HG03196 (cell line): ENCODE measurements at regions not wholly inside any gene's neighbourhood (a gene's known extent, or its start where the extent isn't known, plus 50 kb on each side); places are given as distances from the start of the nearest gene placed in this dataset.
"Not testable (repeated sequence)": the region's sequence is repeated elsewhere in the genome, so short reads cannot be mapped to it uniquely, and the experiment has no call there.

Experiments used
- ATAC-seq: cut with Tn5 transposase; IDR thresholded peaks from one replicate; pipeline ENCODE4 v1.9.1; 2021; ENCODE audit not compliant: unreplicated experiment

DNA sequence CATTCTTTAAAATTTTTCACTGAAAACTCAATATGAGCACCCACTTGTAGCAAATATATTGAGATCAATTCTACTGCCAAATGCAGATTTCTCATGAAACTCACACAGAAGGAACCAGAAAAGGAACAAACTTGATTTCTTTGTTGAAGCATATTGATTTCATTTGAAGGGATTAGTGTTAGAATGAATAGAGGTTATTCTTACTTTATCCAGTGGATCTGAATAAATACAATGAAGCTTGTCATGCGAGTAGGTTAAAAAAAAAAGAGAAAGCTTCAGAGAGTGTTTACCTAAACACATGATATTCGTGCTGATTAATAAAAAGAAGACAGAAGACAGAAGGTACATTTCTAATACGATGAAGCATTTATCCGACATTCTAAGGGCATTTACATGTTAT lies 226.7 kb upstream of the ZSWIM2 start:
- no peak for ATAC-seq

DNA sequence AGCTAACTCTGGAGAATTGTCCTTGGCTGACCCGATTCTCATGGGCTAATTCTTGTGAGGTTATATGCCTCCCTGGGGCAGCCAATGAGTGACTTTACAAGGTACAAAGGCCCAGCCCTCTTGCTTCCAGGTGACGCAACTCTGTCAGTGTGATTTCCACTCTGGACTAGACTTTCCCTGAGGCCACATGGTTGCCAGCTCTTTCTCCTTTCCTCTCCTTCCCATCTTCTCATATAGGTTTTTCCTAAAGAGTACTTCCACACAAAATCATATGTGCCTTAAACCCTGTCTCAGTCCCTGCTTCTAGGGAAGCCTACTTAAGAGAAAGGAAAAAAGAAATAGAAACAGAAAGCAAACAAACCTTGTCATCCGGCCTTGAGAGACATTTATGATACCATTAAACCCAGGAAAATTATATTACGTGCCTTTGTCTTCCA lies 226.2 kb upstream of the ZSWIM2 start:
- no peak for ATAC-seq

GRCh38 chr2:187058198-187058597 lies 209.2 kb upstream of the ZSWIM2 start:
- no peak for ATAC-seq

DNA sequence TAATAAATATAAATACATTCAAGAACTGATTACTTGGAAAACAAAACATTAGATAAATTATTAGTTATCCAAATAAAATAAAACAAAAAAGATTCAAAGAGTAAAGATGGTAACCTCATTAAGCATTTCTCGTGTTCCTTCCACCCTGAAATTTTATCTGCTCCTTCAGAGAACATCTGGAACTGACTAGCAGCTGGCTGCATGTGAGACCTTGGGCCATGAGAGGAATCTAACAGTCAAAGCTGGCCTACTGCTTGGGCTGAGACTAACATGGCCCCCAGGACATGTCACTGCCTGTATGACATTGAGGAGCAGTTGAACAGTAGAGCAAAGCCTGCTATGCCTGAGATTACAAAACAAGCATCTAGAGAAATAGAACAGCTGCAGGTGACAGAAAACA lies 208.5 kb upstream of the ZSWIM2 start:
- no peak for ATAC-seq

DNA sequence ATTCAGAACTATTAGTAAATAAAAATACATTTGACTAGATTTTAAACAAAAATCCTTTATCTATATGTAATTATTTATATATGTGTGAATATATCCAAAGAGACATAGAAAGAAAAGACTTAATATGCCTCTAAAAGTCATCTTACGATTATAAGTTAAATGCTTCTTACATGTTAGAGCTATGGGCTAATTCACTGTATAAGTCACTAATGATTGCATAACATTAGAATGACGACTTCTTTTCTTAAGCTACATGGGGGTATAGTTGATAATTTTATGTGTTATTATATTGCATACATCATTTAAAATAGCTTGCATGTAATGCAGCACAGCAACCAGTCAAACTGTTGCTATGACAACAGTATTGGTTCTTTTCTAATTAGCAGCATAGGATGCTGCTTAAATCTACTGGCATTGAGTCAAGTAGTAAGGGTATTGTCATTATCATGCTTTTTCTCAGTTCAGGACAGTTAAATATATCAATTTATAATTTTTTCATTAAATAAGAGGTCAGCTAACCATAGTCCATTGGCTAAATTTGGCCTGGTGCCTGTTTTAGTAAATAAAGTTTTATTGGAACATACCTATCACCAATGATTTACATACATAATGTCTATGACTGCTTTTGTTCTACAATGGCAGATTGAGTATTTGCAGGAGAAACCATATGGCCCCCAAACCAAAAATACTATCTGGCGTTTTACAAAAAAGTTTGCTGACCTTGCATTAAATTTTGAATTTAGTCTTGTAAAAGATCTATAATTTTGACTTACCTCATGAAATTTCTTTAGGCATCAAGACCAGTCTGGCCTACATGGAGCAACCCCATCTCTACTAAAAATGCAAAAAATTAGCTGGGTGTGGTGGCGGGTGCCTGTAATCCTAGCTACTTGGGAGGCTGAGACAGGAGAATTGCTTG lies 207.7 kb upstream of the ZSWIM2 start:
- no peak for ATAC-seq

DNA sequence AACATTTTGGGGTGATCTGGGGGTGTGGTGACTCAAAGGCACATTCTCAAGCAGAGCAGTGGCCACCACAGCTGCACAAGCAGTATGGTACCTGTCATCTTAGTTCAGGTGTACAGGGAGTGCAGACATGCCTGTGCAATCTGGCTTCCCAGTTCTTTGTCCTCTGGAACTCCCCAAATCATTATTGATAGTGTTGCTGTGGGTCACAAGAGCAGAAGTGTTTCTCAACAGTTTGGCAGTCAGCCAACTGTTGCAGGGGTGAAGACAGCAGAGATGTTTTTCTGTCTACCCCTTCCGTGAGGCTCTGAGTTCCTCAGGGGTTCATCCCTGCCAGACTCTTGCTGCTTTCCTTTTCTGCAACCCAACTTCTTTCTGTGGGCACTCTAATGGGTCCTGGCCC lies 206.5 kb upstream of the ZSWIM2 start:
- ATAC-seq, result no peak

DNA sequence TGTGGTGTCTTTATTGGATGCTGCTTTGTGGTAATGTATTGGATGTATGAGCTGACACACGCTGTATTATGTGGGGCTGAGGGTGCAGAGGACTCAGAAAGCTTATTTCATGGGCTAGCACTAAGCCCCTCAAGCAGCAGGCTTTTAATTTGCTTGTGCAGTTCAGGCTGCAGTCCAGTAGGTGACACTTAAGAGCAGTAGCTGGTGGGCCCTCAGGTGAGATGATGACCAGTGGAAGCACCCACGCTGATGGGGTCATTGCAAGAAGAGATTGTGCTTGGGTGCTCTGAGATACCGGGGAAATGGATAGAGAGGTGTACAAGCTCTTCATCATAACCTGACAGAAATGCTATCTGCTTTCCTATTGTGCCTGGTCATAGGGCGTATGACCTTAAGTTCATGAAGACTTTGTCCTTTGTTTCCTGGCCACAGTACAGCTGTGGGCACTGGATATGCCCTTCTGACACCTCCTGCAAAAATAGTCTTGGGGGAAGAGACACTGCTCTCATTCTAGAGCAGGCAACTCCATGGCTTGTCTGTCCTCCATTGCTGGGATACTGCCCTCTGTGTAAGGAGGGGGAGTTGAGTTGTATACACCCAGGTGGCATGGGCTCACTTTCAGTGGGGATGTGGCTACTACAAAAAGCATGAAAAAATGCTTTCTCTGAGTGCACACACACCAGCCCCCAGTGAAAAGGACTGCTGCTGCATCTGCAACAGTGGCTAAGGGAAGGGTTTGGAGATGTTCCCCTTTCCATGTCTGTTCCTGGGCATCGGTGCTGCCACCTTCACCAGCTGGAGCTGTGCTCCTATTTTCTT lies 205.7 kb upstream of the ZSWIM2 start:
- no peak for ATAC-seq

DNA sequence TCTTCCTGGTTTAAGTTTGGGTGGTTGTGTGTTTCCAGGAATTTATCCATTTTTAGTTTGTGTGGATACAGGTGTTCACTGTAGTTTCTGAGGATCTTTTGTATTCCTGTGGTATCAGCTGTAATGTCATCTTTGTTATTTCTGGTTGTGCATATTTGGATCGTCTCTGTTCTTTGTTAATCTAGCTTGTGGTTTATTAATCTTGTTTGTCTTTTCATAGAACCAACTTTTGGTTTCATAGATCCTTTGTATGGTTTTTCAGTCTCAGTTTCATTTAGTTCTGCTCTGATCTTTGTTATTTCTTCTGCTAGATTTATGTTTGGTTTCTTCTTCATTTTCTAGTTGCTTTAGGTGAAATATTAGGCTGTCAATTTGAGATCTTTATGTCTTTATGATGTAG lies 202.4 kb upstream of the ZSWIM2 start:
- ATAC-seq, result peak; percentile 88

- ATAC-seq, result no peak
These were observed 201.5 kb upstream of the ZSWIM2 start for GRCh38 chr2:187050409-187050998.

- ATAC-seq, result no peak
These were observed 188.3 kb upstream of the ZSWIM2 start for GRCh38 chr2:187037310-187037709.

DNA sequence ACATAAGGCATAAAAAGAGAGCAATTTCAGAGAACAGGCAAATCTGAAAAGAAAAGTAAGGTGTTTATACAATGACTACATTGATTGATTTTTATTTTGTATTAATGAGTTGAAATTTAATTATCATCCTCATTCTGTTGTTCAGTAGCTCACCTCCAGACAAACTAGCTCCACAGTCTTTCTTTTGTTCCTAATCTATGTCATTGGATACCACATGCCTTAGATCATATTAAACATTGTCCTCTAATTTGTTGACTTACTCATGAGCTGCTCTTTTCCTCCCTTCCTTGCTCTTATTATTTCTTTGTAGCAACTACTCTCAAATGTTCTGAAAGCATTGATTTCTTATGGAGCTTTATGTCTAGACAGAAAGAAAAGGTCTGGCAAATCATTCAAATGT lies 185.5 kb upstream of the ZSWIM2 start:
- no peak for ATAC-seq

DNA sequence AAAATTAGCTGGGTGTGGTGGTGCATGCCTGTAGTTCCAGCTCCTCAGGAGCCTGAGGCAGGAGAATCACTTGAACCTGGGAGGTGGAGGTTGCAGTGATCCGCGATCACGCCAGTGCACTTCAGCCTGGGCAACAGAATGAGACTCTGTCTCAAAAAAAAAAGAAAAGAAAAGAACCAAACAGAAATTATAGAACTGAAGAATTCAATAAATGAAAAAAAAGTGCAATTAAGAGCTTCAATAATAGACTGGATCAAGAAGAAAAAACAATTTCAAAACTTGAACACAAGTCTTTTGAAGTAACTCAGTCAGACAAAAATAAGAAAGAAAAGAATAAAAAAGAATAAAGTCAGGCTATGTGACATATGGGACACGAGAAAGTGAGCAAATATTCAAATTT lies 175.8 kb upstream of the ZSWIM2 start:
- ATAC-seq, result no peak

DNA sequence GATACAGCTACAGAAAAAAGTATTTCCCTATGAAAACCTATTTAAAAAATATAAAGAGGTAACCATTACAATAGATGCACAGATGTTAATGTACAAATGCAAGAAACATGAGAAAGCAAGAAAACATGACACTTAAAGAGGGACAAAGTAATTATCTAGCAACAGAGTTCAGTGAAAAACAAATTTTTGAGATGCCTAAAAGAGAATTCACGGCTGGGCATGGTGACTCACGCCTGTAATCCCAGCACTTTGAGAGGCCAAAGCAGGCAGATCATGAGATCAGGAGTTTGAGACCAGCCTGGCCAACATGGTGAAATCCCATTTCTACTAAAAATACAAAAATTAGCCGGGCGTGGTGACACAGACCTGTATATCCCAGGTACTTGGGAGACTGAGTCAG lies 175.0 kb upstream of the ZSWIM2 start:
- not testable (repeated sequence) for ATAC-seq

DNA sequence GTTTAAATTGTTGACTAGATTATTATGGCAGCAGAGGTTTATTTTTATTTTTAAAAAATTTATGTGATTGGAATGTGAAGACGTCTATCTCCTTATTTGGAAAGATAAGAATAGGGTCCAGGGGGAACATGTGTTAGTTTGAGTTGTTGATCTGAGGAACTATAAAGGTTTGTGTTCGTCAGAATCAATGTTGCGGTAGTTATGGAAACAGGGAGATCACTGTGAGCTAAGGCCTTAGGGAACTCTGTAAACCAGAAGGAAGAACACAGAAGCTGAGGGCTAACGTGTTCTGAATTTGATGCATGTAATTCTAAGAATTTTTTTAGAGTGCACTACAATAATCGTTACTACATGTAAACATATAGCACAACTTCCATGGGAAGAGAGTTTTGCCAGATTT lies 168.5 kb upstream of the ZSWIM2 start:
- ATAC-seq, result no peak

DNA sequence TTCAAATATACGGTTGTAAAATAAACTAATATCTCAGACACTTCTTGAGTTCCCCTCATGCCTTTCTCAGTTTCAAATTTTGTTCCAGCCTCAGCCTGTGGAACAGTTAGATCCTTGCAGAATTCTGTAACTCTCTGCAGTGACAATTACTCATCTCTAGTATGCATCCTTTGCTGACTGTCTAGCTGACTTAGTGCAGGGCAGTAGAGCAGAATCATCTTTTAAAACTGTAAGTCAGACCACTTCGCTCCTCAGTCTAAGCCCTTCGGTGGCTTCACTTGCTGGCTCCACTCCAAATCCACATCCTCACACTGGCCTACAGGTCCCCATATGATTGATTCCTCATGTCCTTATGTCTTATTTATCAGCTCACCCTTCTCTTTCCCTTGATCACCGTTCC lies 164.1 kb upstream of the ZSWIM2 start:
- no peak for ATAC-seq

DNA sequence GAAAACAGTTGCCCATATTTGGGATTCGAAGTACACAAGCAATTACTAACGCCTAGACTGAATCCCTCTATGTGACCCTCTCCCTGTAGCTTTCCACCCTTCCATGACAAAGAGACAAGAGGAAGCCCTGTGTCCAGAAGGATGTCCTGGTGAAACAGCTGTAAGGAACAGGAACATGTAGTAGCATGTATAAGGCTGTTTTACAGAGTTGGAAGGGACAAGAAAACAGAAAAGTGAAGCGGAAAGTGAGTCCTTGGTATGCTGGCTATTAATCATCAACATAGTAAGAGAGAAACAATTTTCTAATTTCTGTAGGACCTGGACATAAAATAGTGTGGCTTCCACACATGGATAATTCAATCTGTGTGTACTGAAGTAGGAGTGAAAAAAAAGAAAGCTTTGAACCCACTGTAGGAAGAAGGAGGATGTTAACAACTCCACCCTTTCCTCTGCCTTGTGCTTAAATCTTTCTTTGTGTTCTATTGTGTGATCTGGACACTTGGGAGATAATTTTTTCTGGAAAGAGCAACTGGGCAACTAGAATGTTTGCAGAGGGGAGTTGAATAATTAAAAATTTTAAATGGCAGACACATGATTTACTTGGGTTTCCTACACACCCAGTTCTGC lies 162.3 kb upstream of the ZSWIM2 start:
- no peak for ATAC-seq

DNA sequence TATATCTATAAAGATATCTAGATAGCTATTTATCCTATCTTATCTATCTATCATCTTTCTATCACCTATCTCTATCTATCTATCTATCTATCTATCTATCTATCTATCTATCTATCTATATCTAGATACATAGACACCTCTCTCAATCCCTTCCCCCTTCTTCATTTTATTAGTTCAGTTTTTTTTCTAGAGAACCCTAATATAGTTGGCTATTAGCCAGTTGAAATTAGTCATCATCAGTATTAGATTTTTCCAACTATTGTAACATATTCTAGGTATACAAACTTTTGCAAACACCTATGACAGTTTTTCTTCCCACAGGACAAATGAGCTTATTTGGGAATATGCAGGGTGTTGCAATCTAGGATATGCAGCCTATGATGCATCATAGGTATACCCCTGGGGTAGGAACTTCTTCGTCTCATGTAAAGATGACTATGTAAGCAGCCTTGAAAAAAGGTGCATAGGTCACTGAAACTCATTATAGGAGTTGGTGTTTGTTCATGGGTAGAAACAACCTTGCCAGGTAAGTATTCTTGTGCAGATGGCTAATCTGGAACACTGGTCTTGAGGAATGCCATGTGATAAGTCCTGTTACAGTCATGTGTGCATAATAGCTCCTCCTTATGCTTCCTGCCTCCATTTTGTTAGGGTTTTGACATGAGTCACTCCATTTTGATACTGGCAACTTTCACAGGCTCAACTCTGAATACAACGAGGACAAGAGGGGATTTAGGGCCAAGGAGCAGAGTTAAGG lies 160.7 kb upstream of the ZSWIM2 start:
- ATAC-seq, result no peak

- no peak for ATAC-seq
These were observed 159.1 kb upstream of the ZSWIM2 start for GRCh38 chr2:187008111-187008510.

GRCh38 chr2:187003611-187004010 lies 154.6 kb upstream of the ZSWIM2 start:
- ATAC-seq, result no peak

DNA sequence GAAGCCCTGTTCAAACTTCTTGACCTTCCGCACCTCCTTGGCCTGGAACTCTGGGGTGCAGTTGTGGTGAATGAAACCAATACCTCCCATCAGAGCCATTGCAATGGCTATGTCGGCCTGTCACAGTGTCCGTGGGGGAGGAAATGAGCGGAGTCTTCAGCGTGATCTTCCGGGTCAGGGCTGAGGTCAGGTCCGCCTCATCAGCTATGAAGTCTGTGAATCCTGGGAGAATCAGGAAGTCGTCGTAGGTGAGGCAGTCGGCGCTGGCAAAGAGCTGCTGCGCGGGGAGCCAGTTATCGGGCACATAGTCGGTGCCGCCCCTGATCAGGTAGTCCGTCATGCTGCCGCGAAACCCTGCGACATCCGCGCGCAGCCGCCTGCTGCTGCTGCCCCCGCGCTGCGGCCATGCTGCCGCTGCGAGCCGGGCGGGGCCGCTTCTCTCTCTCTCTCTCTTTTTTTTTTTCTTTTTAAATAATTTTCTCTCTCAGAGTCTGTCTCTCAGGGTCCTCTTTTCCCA lies 154.1 kb upstream of the ZSWIM2 start:
- ATAC-seq, result no peak
